ENCODE measurements at regions not wholly inside any gene's neighbourhood (a gene's known extent, or its start where the extent isn't known, plus 50 kb on each side); places are given as distances from the start of the nearest gene placed in this dataset.

DNA sequence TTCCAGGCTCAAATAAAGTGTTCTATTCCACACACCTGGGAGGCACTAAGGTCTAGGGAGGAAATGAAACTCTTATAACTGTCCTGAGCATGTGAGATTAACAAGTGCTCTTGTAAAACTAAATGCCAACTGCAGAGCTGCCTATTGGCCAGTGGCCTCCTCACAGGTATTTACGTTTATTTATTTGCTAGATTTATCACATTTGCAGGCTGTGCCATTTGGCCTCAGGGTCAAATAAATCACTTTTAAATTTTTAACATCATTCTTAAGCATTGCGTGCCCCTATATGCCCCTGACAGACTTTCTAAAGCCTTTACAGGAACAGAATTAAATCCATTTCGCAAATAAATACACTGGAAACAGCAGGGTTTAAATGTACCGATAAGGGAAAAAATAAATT lies 381.8 kb upstream of the NFE2L3 start:
- no peaks in the 10 kb centered on the region for H3K27me3 ChIP-seq
- peak overlapping the region in 1 of 2 donors; percentile 76 for H3K27ac ChIP-seq
- DNase-seq = no peak

DNA sequence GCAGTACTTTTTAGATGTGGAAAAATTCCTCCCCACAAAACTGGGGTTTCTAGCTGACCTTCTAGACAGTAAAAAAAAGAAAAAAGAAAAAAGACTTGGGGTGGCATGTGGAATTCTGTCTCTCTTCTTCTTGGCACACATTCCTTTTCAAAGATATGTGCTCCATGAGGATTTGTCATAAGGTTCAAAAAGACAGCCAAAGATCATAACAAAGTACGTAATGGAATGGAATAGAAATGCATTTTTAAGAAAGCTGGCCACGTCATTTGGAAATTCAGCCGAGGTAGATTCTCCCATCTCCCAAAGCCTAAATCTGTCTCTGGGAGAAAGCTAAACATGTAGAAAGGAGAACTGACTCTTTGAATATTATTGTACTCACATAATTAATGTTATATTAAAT lies 381.3 kb upstream of the NFE2L3 start:
- intact Hi-C loops (cut with DNase I; ENCODE audit: low total_unique reads) = loop anchor here (10.0 kb wide), 1 partner anchor 74 kb away; no protein-coding TSS in a partner anchor
- no peak for DNase-seq
- Histone ChIP-seq H3K9me3 (no peaks in the 10 kb centered on the region), H3K27ac (peak overlapping the region in 1 of 2 donors; percentile 76), H3K36me3 (ENCODE audit: low read depth, missing control alignments) (no peaks in the 10 kb centered on the region), H3K4me3 (no peak overlapping the region), H3K4me1 (peaks cover 18% of the 10 kb centered on the region), H3K27me3 (no peaks in the 10 kb centered on the region)
- no peak for TF ChIP-seq POLR2A (IDR thresholded peaks at IDR 0.05)
- TF ChIP-seq, protein P1, sequence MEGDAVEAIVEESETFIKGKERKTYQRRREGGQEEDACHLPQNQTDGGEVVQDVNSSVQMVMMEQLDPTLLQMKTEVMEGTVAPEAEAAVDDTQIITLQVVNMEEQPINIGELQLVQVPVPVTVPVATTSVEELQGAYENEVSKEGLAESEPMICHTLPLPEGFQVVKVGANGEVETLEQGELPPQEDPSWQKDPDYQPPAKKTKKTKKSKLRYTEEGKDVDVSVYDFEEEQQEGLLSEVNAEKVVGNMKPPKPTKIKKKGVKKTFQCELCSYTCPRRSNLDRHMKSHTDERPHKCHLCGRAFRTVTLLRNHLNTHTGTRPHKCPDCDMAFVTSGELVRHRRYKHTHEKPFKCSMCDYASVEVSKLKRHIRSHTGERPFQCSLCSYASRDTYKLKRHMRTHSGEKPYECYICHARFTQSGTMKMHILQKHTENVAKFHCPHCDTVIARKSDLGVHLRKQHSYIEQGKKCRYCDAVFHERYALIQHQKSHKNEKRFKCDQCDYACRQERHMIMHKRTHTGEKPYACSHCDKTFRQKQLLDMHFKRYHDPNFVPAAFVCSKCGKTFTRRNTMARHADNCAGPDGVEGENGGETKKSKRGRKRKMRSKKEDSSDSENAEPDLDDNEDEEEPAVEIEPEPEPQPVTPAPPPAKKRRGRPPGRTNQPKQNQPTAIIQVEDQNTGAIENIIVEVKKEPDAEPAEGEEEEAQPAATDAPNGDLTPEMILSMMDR (IDR thresholded peaks at IDR 0.05) = no peak
- 46 to 63% methylated on average over 3 of the region's 3 CpGs for WGBS, 2 donors

More for the DNA sequence above, 381.8 kb upstream of the NFE2L3 start:
- intact Hi-C loops (cut with DNase I; ENCODE audit: low total_unique reads) = loop anchor here (10.0 kb wide), 1 partner anchor 75 kb away; no protein-coding TSS in a partner anchor
- H3K4me1 ChIP-seq = peaks cover 18% of the 10 kb centered on the region
- H3K9me3 ChIP-seq = no peaks in the 10 kb centered on the region
- H3K4me3 ChIP-seq = no peak overlapping the region
- no peaks in the 10 kb centered on the region for H3K36me3 ChIP-seq (ENCODE audit: low read depth, missing control alignments)
- WGBS, 2 donors = 57 to 64% methylated on average over 4 of the region's 4 CpGs
- TF ChIP-seq POLR2A (IDR thresholded peaks at IDR 0.05) = no peak
- TF ChIP-seq, protein P1 (IDR thresholded peaks at IDR 0.05) = no peak

DNA sequence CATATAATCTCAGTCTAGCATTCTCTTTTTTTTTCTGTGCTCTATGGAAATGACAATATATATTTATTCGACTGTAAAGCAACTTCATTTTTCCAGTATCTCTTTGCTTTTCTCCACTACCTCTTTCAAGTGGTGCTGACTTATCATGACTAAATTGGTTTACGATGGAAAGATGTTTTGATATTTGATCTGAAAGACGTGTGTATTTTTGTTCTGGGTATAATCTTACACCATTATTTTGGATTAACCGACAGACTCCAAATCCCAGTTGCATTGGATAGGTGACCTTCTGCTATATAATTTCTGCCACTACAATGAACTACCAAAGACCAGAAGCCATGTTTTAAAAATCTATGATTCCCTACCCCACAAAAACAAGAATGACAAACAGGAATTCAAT lies 380.5 kb upstream of the NFE2L3 start:
- intact Hi-C loops (cut with DNase I; ENCODE audit: low total_unique reads) = loop anchor here (10.0 kb wide), 1 partner anchor 73 kb away; no protein-coding TSS in a partner anchor
- Histone ChIP-seq H3K4me1 (peaks cover 18% of the 10 kb centered on the region), H3K27ac (peak overlapping the region in 1 of 2 donors; percentile 76), H3K27me3 (no peaks in the 10 kb centered on the region), H3K4me3 (no peak overlapping the region), H3K9me3 (no peaks in the 10 kb centered on the region), H3K36me3 (ENCODE audit: low read depth, missing control alignments) (no peaks in the 10 kb centered on the region)
- no peak for TF ChIP-seq POLR2A (IDR thresholded peaks at IDR 0.05)
- TF ChIP-seq, protein P1 (IDR thresholded peaks at IDR 0.05) = no peak
- no peak for DNase-seq
- 85 to 90% methylated on average over 4 of the region's 4 CpGs for WGBS, 2 donors

DNA sequence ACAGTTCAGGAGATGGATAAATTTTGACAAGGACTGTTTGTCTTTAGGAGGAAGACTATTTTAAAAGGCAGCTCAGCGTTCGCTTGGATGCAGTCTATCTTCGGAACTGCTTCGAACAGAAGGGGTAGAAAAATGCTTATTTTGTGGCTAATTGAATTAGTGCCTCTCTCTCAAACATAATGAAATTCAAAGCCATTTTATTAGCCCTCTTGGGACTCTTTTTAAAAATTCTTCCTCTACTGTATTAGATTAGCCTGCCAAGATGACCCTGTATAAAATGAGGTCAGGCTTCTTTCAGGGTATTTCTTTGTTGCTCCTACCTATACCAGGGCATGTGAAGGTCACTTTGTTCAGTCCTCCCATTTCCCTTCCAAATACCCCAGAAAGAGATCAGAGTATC lies 379.2 kb upstream of the NFE2L3 start:
- intact Hi-C loops (cut with DNase I; ENCODE audit: low total_unique reads) = loop anchor here (10.0 kb wide), 1 partner anchor 72 kb away; no protein-coding TSS in a partner anchor
- Histone ChIP-seq H3K9me3 (no peaks in the 10 kb centered on the region), H3K4me1 (peaks cover 18% of the 10 kb centered on the region), H3K4me3 (no peak overlapping the region), H3K27ac (peak overlapping the region; percentile 46 to 76), H3K27me3 (no peaks in the 10 kb centered on the region), H3K36me3 (ENCODE audit: low read depth, missing control alignments) (no peaks in the 10 kb centered on the region)
- TF ChIP-seq POLR2A (IDR thresholded peaks at IDR 0.05) = no peak
- TF ChIP-seq, protein P1 (IDR thresholded peaks at IDR 0.05) = no peak
- 62 to 73% methylated on average over 4 of the region's 4 CpGs for WGBS, 2 donors
- DNase-seq = no peak

DNA sequence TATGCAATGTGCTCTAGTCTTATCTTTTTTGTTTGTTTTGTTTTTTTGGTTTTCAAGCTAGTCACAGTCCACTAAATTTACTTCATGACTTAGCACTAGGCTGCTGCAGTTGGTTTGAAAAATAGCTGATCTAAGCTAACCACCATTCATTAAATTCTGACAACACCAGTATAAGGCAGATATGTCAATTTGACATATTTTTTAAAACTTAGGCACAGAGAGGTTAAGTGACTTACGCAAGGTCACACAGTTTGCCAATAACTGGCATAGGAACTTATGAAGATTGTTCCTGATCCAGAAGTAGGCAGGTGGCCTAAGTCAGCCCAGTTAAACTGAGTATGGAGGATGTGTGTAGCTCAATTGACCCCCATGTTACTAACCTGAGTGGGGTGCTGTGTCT lies 377.3 kb upstream of the NFE2L3 start:
- Histone ChIP-seq H3K4me1 (peaks cover 18% of the 10 kb centered on the region), H3K27ac (peak overlapping the region in 1 of 2 donors; percentile 76)

More for the DNA sequence above, 377.3 kb upstream of the NFE2L3 start:
- WGBS, 2 donors = 87 to 100% methylated on average over 1 of the region's 1 CpG
- intact Hi-C loops (cut with DNase I; ENCODE audit: low total_unique reads) = loop anchor here (10.0 kb wide), 1 partner anchor 70 kb away; no protein-coding TSS in a partner anchor
- H3K27me3 ChIP-seq = no peaks in the 10 kb centered on the region
- no peaks in the 10 kb centered on the region for H3K36me3 ChIP-seq (ENCODE audit: low read depth, missing control alignments)
- no peak for TF ChIP-seq POLR2A (IDR thresholded peaks at IDR 0.05)
- TF ChIP-seq, protein P1 (IDR thresholded peaks at IDR 0.05) = no peak
- H3K9me3 ChIP-seq = no peaks in the 10 kb centered on the region
- no peak overlapping the region for H3K4me3 ChIP-seq
- no peak for DNase-seq

All from testis (tissue), 2 donors.